Endothelial cell of umbilical vein (primary cell): ENCODE measurements at regions not wholly inside any gene's neighbourhood (a gene's known extent, or its start where the extent isn't known, plus 50 kb on each side); places are given as distances from the start of the nearest gene placed in this dataset.

ENCODE experiments used
- BruUV-seq: library from RNA; stranded (reverse); fragments of 400-500 nt; replicated peaks from 2 replicates; lab custom pipeline; 2021; lab: Mats Ljungman, UMichigan
- CTCF ChIA-PET: fragments of 300-600, 350-600 bp; sonication (Branson Sonifier 250); formaldehyde crosslinking; loops from one replicate; lab custom pipeline; 2021; ENCODE audit warnings: antibody characterized with exemption, inconsistent platforms; lab: Charles Lee
- POLR2A ChIA-PET: fragments of 300-600, 350-600 bp; sonication (Branson Sonifier 250); formaldehyde crosslinking; loops from one replicate; lab custom pipeline; 2021; ENCODE audit warnings: antibody characterized with exemption, inconsistent platforms; lab: Charles Lee
- DNase-seq: peaks from one replicate; pipeline ENCODE4 v3.0.0-alpha.2; 2011; ENCODE audit warnings: low read depth, low spot score
- FAIRE-seq: peaks from 2 replicates; lab custom pipeline; 2011; peaks lifted over from hg19 to GRCh38; lab: Jason Lieb, UNC
- H2AFZ ChIP-seq: 2 replicates; pipeline ENCODE4 v1.6.0; 2012; ENCODE audit warnings: low read depth, low read length, control low read depth, inconsistent platforms
- H3K27ac ChIP-seq: 2 replicates; pipeline ENCODE4 v1.5.1; 2011; ENCODE audit warnings: low read depth, mild to moderate bottlenecking, control low read depth, low read length, moderate library complexity; ENCODE audit not compliant: insufficient read depth
- H3K27me3 ChIP-seq, 2 experiments: 2 replicates each; pipeline versions ENCODE4 v1.6.0 to v1.6.1; 2011; ENCODE audit warnings: low read length in 2 of 2, mixed read lengths in 1 of 2; ENCODE audit not compliant: control insufficient read depth in 2 of 2, insufficient read depth in 2 of 2
- H3K36me3 ChIP-seq, 2 experiments: 2 replicates in 1 of 2; 3 replicates in 1 of 2; pipeline ENCODE4 v1.5.1; 2011; ENCODE audit warnings: low read length in 2 of 2, mild to moderate bottlenecking in 1 of 2, moderate library complexity in 1 of 2; ENCODE audit not compliant: control insufficient read depth in 2 of 2, insufficient read depth in 2 of 2; ENCODE audit errors: extremely low read depth in 1 of 2
- H3K4me1 ChIP-seq: 3 replicates; pipeline ENCODE4 v1.5.1; 2011; ENCODE audit warnings: mild to moderate bottlenecking, low read length; ENCODE audit not compliant: control insufficient read depth, insufficient read depth; ENCODE audit errors: extremely low read depth
- H3K4me2 ChIP-seq: 2 replicates; pipeline ENCODE4 v1.6.1; 2011; ENCODE audit warnings: low read length, control low read depth, mixed read lengths; ENCODE audit not compliant: insufficient read depth
- H3K4me3 ChIP-seq, 3 experiments: fragments of 200-600 bp in 1 of 3; sonication (generic), shearing (Covaris generic) in 1 of 3; replicated peaks in 1 of 3; 2 replicates each; pipeline ENCODE4 v1.5.1; 2011 to 2016; ENCODE audit warnings: control low read depth in 3 of 3, low read length in 3 of 3, mild to moderate bottlenecking in 2 of 3, inconsistent platforms in 1 of 3, low read depth in 1 of 3, moderate library complexity in 1 of 3; ENCODE audit not compliant: insufficient read depth in 1 of 3
- H3K79me2 ChIP-seq: 2 replicates; pipeline ENCODE4 v1.6.0; 2012; ENCODE audit warnings: low read length, inconsistent platforms; ENCODE audit not compliant: control insufficient read depth, insufficient read depth
- H3K9ac ChIP-seq: replicated peaks from 2 replicates; pipeline ENCODE3; 2011; ENCODE audit warnings: low read length, control low read depth; ENCODE audit not compliant: insufficient read depth; ENCODE audit errors: extremely low read depth
- H3K9me1 ChIP-seq: replicated peaks from 3 replicates; pipeline ENCODE4 v1.6.0; 2011; ENCODE audit warnings: mild to moderate bottlenecking, low read length; ENCODE audit not compliant: control insufficient read depth, insufficient read depth; ENCODE audit errors: extremely low read depth
- H3K9me3 ChIP-seq: replicated peaks from 2 replicates; pipeline ENCODE4 v1.5.1; 2012; ENCODE audit warnings: low read length, inconsistent platforms; ENCODE audit not compliant: control insufficient read depth, insufficient read depth
- H4K20me1 ChIP-seq: replicated peaks from 2 replicates; pipeline ENCODE3; 2011; ENCODE audit warnings: mild to moderate bottlenecking, low read length; ENCODE audit not compliant: control insufficient read depth, insufficient read depth; ENCODE audit errors: extremely low read depth
- EZH2 ChIP-seq: IDR thresholded peaks from 2 replicates; pipeline ENCODE4 v1.6.1; 2012; ENCODE audit warnings: borderline replicate concordance, low read depth, mild to moderate bottlenecking, moderate library complexity, low read length, inconsistent platforms; ENCODE audit not compliant: severe bottlenecking
- FOS ChIP-seq: IDR thresholded peaks from 2 replicates; pipeline ENCODE4 v1.6.1; 2011; ENCODE audit warnings: mild to moderate bottlenecking, low read length, moderate library complexity, borderline replicate concordance; ENCODE audit not compliant: insufficient read depth
- GATA2 ChIP-seq: IDR thresholded peaks from 2 replicates; pipeline ENCODE4 v1.7.0; 2011; ENCODE audit warnings: low read depth, mild to moderate bottlenecking, moderate library complexity, mixed read lengths, low read length; ENCODE audit not compliant: insufficient read length, insufficient read depth
- JUN ChIP-seq: IDR thresholded peaks from 2 replicates; pipeline ENCODE4 v1.6.1; 2011; ENCODE audit warnings: borderline replicate concordance, low read depth; ENCODE audit not compliant: insufficient read length, insufficient read depth
- MYC ChIP-seq: IDR thresholded peaks from one replicate; pipeline ENCODE4 v1.6.1; 2011; ENCODE audit warnings: mild to moderate bottlenecking, low read depth, low read length
- POLR2A ChIP-seq: IDR thresholded peaks from 2 replicates; pipeline ENCODE4 v1.6.1; 2012; ENCODE audit warnings: low read depth, mild to moderate bottlenecking, control low read depth, low read length
- POLR2AphosphoS5 ChIP-seq: IDR thresholded peaks from 2 replicates; pipeline ENCODE4 v1.6.1; 2012; ENCODE audit warnings: low read depth, mild to moderate bottlenecking, control low read depth, low read length, moderate library complexity; ENCODE audit not compliant: insufficient read depth
- dilution Hi-C: fragments of 300-500 bp; cut with MboI; formaldehyde crosslinking; loops from one replicate; pipeline ENCODE4 v1.15.0; 2019; ENCODE audit warnings: low sequenced_read_pairs; ENCODE audit not compliant: extremely low pct_ligation_motif_present
- intact Hi-C: fragments of 100-400 bp; cut with micrococcal nuclease; formaldehyde crosslinking; loops from one replicate; pipeline ENCODE4 v1.10.0; 2022
- TF ChIP-seq, protein P1 (sequence below), 2 donors: IDR thresholded peaks; 1 replicate in 1 of 2; 2 replicates in 1 of 2; pipeline ENCODE4 v1.5.1; 2011; ENCODE audit warnings: low read length in 2 of 2, mild to moderate bottlenecking in 2 of 2, moderate library complexity in 2 of 2, control low read depth in 1 of 2, inconsistent platforms in 1 of 2, low read depth in 1 of 2; ENCODE audit not compliant: insufficient read depth in 1 of 2; ENCODE audit errors: extremely low read depth in 1 of 2
- TF ChIP-seq, protein P2 (sequence below): IDR thresholded peaks from 2 replicates; pipeline ENCODE4 v1.6.1; 2011; ENCODE audit not compliant: insufficient read depth, insufficient read length

DNA sequence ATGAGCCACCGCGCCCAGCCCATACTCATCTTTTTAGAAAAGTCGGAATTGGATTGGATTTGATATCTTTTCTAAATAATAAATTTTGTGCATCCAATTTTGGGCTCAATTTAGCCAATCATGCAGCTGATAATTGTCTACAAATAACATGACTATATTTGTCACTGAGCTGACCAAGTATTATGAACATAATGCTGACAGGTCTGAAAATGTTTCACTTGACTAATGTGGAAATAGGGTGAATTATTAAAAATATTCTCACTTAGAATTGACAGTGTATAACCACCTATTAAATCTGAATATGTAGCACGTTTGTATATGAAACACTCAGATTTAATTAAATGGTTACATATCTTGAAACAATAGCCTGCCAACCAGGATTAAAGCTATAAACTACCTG lies 657.2 kb upstream of the FSHR start:
- intact Hi-C loops, result no loop called here
- Histone ChIP-seq H3K9me3 (no peaks in the 10 kb centered on the region), H3K4me1 (no peaks in the 10 kb centered on the region), H3K4me2 (no peak overlapping the region), H3K27me3 (no peaks in the 10 kb centered on the region), H4K20me1 (no peaks in the 10 kb centered on the region), H3K9ac (no peak overlapping the region), H3K79me2 (no peaks in the 10 kb centered on the region), H2AFZ (no peak overlapping the region), H3K4me3 (no peak overlapping the region), H3K36me3 (no peaks in the 10 kb centered on the region), H3K9me1 (no peaks in the 10 kb centered on the region), H3K27ac (no peak overlapping the region)
- FAIRE-seq (no peak), DNase-seq (no peak)
- dilution Hi-C loops, result no loop called here
- POLR2A ChIA-PET, result no interaction called here
- no TSS peak for BruUV-seq
- CTCF ChIA-PET, result no interaction called here
- TF ChIP-seq POLR2AphosphoS5 (no peak), FOS (no peak), JUN (no peak), GATA2 (no peak), POLR2A (no peak), MYC (no peak), EZH2 (no peak)
- TF ChIP-seq, protein P1, sequence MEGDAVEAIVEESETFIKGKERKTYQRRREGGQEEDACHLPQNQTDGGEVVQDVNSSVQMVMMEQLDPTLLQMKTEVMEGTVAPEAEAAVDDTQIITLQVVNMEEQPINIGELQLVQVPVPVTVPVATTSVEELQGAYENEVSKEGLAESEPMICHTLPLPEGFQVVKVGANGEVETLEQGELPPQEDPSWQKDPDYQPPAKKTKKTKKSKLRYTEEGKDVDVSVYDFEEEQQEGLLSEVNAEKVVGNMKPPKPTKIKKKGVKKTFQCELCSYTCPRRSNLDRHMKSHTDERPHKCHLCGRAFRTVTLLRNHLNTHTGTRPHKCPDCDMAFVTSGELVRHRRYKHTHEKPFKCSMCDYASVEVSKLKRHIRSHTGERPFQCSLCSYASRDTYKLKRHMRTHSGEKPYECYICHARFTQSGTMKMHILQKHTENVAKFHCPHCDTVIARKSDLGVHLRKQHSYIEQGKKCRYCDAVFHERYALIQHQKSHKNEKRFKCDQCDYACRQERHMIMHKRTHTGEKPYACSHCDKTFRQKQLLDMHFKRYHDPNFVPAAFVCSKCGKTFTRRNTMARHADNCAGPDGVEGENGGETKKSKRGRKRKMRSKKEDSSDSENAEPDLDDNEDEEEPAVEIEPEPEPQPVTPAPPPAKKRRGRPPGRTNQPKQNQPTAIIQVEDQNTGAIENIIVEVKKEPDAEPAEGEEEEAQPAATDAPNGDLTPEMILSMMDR (IDR thresholded peaks at IDR 0.05; ENCODE audit: extremely low read depth in 1 of 2, insufficient read depth in 1 of 2, low read depth in 1 of 2, low read length in 2 of 2), result no peak
- TF ChIP-seq, protein P2, sequence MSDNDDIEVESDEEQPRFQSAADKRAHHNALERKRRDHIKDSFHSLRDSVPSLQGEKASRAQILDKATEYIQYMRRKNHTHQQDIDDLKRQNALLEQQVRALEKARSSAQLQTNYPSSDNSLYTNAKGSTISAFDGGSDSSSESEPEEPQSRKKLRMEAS, result no peak
